Loucy (cell line): ENCODE measurements at regions not wholly inside any gene's neighbourhood (a gene's known extent, or its start where the extent isn't known, plus 50 kb on each side); places are given as distances from the start of the nearest gene placed in this dataset.

Experiments used
- EZH2phosphoT487 ChIP-seq: fragments of 200-600 bp; IDR thresholded peaks from 2 replicates; pipeline ENCODE4 v1.6.1; 2018; ENCODE audit warnings: antibody characterized with exemption, mild to moderate bottlenecking, moderate library complexity, borderline replicate concordance
- TF ChIP-seq, protein P1 (sequence below): fragments of 200-600 bp; sonication (generic); conservative IDR thresholded peaks from 2 replicates; pipeline ENCODE4 v1.5.1; 2014; ENCODE audit warnings: mild to moderate bottlenecking, antibody characterized with exemption, low read length

DNA sequence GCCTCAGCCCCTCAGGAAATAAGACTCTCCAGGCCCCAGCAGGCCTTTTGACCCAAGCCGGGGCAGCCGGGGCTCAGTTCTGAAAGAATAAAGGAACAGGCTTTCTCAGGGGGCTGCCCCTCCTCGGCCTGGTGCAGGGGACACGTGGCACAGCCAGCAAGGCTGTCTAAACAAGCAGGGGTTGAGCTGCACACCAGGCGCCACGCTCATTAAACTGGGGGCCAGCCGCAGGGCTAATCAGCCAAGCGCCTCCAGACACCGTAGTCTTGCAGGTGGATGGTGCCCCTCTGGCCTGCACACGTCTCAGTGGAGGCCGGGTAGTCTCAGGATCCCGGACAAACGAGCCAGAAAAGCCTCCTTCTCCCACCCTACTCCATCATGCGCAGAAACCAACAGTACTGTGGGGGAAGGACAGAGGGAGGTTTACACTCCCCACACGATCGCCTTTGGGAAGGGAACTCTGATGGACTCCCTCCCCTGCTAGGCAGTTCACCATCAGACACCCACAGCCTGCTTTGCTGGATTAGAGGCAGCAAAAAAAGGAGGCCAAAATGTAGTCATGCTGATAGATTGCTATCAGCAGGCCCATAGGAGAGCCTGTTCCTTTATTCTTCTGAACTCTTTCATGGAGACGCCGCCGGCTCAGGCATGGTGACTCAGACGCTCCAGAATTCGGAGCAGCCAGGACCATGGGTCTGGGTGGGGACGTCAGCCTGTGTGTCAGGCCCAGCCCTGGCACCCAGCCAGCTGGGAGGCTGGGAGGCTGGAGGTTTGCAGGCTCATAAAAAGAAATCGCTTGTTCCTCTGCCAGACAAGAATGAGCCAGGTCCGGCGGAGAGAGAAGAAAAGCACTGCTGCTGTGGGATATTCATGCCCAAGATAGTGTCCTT lies 342.4 kb downstream of the BCOR start:
- TF ChIP-seq, protein P1, sequence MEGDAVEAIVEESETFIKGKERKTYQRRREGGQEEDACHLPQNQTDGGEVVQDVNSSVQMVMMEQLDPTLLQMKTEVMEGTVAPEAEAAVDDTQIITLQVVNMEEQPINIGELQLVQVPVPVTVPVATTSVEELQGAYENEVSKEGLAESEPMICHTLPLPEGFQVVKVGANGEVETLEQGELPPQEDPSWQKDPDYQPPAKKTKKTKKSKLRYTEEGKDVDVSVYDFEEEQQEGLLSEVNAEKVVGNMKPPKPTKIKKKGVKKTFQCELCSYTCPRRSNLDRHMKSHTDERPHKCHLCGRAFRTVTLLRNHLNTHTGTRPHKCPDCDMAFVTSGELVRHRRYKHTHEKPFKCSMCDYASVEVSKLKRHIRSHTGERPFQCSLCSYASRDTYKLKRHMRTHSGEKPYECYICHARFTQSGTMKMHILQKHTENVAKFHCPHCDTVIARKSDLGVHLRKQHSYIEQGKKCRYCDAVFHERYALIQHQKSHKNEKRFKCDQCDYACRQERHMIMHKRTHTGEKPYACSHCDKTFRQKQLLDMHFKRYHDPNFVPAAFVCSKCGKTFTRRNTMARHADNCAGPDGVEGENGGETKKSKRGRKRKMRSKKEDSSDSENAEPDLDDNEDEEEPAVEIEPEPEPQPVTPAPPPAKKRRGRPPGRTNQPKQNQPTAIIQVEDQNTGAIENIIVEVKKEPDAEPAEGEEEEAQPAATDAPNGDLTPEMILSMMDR = no peak
- no peak for TF ChIP-seq EZH2phosphoT487
